Activated gamma-delta T cell treated with anti-CD3 and anti-CD28 coated beads, Interleukin-2, amount 50 U/mL, for 16 hours (primary cell): ENCODE measurements at regions not wholly inside any gene's neighbourhood (a gene's known extent, or its start where the extent isn't known, plus 50 kb on each side); places are given as distances from the start of the nearest gene placed in this dataset.

Experiments used
- DNase-seq: peaks from one replicate; pipeline ENCODE4 v3.0.0-alpha.2; 2020; ENCODE audit warnings: low read depth

DNA sequence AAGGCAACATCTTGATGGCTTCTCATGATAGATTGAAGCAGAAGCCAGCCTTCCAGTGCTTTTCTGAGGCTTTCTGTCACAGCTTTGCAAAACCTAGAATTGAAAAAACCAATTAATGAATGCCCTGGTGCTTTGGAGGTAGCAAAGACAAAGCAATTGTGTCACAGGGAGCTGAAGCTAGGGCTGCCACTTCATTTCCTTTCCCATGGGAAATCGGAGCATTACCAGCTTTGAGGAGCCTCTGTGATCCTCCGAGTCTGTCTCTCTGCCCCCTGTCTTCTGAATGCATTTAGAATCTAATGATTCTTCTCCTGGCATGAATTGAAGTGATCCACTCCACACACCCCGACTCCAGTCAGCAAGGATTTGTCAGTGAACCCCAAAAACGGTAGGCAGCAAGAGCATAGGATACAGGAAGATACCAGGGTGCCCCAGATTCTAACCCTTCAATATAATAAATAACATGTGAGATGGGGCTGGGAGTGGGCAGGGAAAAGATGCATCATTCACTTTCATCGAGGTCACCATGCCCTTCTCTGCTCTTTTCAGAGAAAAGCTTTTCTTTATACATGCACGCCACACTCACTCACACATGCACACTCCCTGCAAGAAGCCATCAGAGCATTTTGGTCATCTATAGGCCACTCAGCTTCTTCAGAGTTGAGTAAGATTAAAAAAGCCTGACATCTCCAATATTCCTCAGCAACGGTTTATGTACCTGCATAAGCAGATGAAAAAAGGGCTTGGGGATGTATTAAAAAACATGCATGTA lies 247.7 kb upstream of the ZNF462 start:
- DNase-seq: no peak

DNA sequence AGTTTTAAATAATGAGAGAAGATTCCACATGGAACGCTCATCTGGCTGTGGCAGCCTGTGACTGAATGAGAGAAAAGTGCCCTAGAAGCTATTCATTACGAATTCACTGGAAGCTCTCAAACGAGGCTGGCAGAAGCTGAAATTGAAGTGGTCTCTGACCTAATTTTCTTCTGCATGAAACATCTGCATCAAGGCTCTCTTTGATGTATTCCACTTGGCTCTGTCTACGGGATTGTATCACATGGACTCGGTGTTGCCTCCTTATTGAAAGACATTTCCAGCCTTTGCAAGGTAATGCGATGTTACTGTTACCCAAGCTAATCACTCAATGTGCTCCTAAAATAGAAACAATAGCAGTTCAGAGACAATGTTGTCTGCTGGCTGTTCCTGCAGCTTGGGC lies 246.9 kb upstream of the ZNF462 start:
- no peak for DNase-seq

DNA sequence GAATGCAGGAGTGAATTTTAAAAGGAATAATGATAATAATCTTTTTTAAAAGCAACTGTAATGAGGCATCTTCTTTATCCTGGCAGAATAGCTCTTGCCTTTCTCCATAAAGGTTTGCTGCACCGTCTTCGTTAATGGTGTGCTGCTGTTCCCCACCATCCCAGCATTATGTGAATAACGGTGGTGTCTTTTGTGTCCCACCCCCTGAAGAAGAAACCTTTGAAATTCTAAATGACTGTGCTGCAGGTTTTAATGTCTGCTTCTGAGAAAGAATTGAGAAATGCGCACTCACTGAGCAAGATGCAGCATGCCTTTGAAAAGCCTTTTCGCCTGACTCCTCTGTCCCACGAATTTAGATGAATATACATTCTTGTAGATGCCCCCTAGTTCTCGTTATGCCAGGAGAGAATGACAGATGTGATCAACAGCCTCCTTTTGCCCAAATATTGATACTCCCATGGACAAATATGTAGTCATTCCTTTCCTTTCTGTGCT lies 246.1 kb upstream of the ZNF462 start:
- no peak for DNase-seq

DNA sequence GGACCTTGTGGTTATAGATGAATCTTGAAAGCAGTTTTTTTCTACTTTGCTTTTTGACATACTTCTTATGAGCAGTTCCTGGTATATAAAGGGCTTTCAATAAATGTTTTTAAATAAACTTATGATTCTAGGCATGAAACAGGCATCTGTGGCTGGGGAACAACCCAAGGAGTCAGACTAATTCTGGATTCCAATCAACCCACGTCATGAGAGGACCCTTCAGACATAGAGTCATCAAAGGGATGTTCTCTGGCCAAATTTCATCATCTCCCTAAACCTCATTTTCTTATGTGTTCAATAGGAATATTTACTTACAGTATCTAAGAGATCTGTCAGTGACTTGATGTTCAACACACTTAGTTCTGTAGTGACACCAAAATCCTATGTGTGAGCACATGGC lies 243.8 kb upstream of the ZNF462 start:
- no peak for DNase-seq

DNA sequence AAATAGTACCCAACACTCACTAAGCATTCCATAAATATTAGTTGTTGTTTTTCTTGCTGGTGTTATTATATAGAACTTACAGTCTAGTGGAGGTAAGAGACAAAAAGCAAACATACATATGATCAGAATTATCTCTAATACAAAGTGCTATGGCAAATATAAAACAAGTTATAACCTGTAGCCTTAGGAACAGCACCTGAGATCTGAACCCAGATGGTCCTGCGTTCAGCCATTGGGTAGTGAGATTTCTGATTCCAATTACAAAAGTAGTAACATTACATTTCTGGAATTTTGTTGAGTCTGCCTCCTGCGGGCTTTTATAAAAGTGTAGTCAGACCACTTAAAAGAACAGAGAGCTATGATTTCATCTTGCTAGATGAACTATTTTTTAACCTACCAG lies 242.9 kb upstream of the ZNF462 start:
- no peak for DNase-seq

DNA sequence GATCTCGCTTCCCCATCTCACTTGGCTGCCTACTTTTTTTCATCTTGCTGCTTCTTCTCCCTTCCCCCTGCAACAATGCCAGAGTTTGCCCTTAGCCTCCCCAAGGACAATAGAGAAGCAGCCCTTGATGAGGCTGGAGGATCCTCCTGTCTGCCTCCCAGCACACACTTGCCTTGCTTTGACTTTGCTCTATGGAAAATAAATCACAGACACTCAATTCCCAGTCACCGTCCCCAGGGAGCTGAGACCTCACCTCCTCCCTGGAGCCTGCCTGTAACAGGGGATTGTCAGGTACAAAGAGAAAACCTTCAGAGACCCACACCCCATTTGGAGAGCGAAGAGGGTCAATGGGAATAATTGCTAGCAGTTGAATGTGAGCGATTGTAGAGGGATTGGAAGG lies 242.1 kb upstream of the ZNF462 start:
- no peak for DNase-seq

DNA sequence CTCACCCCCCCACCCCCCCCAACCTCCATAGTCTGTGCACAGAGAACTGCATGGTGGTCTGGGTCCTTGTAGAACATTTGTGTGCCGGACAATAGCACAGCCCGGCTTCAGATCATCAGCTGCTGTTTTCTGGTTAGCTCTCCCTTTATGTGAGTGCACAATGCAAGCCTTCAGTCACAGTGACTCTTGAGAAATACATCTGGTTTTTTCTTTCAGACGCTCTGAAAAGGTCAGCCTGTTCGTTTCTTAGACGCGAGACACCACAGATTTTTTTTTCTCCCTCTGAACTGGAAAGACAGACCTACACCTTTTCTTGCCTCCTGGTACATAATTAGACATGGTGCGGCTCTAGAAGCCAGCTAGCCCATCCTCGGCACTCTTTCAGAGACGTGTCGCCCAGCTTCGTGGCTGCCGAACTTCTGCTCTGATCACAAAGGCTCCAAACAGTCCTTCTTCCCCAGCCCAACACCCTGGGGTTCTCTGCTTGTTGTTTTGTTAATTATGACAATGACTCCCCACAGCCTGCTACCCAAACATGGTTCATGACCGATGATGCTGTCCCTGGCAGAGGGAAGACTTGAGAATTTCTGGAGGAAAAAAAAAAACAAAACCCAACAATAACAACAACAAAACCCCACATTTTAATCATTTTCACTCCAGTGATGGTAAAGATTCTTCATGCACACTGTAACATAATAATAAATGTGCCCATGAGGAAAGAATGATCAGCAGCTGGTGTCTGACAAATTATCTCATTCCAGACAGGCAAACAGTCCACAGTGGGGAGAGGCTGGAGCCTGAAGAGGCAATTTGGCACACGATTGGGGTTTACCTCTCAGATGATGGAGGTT lies 241.4 kb upstream of the ZNF462 start:
- DNase-seq: no peak

DNA sequence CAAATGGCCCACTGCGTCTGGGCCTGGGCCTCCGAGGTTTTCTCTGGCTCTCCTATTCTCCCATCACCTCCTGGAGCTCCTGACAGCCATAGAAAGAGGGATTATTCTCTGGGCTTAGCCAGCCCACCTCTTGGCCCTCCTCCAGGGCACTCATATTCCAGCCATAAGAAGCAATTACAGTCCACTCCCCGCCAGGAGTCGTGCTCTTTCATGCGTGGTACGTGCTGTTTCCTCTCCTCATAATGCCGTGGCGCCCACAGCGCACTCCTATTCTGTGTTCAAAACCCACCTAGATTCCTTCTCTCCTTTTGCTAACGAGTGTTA lies 240.8 kb upstream of the ZNF462 start:
- no peak for DNase-seq

DNA sequence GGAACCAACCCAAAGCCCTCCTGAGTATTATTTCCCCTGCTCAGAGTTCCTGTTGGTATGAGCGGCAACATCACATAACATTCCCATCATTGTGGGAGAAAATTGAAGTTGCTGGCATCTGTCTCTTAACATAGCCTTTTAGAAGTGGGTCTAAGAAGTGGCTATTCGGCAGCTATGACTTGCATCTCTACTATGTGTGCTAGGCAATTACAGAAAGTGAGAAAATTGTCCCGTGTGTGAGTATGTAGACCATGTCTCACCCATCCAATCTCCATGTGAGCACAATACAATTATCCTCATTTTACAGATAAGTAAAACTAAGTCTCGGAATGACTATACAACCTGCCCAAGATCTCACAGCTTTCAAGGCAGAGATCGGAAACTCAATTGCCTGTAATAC lies 239.4 kb upstream of the ZNF462 start:
- no peak for DNase-seq

DNA sequence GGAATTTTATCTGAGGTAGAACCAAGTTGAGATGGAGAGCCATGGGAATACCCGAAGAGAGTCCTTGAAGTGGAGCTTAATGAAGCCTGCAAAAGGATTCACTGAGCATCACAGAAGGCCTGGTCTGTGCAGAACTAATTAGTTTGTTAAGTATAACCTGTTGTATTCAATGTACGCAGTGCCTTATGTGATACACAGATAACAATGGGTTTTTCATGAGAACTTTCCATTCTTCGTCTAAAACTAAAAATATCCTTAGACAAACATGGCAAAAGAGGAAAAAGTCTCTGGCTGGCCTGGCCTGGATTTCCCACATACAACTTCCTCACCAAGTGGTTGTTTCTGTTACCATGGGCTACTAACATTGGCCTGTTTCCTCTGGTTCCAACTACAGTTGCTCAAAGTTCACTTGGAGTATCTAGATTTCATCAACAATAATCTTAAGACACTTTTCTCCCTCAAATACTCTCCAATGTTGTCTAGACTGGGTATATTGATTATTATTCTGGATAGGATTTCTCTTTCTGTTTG lies 237.6 kb upstream of the ZNF462 start:
- no peak for DNase-seq

DNA sequence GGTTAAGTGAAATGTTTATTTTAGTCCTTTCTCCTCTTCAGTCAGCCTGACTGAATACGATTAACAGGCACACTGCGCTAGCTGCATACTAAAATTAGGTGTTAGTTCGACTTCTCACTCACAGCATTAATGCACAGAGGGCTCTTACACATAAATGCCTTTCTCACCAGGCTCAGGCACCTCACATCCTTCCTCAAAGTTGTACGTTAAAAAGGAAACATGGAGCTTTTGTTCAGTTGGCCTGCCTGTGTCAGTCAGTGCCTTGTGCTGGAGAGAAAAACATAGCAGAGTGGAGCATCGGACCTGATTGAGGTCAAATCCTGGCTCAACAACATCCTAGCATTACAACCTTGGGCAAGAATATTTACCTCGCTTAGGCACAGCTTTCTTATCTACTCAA lies 236.0 kb upstream of the ZNF462 start:
- no peak for DNase-seq

DNA sequence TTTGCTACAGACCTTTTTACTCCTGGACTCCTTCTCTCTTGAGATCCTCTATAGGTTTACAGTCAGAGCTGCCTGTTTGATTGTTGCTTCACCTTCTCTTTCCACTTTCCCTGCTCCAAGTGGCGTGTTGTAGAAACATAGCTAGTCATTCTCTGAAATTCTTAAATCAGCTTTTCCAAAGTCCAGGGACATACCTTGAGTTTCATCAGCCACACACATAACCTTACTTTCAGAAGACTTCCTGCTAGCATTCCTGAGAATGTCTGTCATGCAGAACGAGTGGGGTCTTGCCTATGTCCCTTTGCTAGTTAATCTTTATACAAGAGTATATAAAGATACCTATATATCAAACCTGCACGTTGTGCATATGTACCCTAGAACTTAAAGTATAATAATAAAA lies 230.3 kb upstream of the ZNF462 start:
- no peak for DNase-seq

DNA sequence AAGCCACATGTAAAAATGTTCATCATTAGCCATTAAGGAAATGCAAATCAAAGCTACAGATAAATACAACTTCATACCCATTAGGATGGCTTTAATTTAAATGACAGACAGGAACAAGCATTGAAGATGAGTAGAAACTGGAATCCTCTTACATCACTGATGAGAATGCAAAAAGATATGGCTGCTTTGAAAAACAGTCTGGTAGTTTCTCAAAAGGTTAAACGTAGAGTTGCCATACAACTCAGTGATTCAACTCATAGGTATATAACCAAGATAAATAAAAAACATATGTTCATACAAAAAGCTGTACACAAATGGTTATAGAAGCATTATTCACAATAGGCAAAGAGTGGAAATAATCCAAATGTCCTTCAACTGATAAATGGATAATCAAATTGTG lies 228.8 kb upstream of the ZNF462 start:
- DNase-seq: no peak

DNA sequence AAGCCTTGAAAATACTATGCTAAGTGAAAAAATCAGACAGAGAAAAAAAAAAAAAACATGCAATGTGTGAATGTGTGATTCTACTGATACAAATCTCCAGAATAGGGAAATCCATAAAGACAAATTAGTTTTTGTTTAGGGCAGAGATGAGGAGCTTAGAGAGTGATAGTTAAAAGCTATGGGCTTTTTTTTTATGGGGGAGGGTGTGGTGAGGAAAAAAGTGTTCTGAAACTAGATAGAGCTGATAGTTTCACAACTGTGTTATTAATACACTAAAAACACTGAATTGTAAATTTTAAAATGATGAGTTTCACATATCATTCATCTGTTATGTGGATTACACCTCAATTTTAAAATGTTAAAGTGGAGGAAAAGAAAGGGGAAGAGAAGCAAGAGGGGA lies 228.3 kb upstream of the ZNF462 start:
- DNase-seq: no peak

DNA sequence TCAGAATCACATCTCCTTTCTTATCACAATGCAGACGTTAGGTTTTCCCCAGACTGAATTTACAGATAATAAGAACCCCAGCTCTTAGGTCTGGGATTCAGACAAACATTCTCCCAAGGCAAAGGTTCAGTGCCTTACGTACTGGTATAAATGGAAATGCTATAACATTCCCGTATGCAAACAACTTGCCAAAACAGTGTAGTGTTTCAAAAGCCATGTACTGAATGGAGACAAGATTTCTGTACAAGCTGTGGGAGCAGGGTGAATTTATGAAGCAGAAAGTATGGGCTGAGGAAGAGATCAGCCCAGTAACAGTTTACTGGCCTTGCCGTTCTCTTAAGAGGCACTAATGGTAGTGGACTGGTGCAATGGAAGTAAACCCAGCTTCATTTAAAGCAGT lies 225.5 kb upstream of the ZNF462 start:
- no peak for DNase-seq

DNA sequence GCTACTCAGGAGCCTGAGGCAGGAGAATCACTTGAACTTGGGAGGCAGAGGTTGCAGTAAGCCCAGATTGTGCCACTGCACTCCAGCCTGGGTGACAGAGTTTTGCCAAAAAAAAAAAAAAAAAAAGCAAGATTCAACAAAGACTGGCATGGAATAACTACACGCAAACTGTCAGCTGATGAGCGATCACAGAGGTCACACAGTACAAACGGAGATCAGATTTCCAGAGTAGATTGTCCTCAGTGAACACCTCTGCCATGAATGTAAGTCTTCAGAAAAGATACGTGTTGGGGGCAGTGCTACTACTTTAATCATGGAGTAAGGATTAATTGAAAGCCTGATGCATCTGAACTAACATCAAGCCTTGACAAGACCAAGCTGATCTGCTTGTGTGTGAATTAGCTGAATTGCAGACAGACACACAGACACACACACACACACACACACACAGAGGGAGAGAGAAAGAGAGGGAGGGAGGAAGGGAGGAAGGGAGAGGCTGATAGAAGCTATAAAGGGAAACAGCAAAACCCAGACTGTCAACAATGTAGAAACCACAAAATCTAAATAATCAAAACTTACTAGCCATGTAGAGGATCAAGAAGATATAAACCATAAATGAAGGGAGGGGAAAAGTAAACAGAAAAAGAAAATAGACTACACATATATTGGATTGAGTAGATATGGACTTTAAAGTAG lies 222.9 kb upstream of the ZNF462 start:
- DNase-seq: no peak

DNA sequence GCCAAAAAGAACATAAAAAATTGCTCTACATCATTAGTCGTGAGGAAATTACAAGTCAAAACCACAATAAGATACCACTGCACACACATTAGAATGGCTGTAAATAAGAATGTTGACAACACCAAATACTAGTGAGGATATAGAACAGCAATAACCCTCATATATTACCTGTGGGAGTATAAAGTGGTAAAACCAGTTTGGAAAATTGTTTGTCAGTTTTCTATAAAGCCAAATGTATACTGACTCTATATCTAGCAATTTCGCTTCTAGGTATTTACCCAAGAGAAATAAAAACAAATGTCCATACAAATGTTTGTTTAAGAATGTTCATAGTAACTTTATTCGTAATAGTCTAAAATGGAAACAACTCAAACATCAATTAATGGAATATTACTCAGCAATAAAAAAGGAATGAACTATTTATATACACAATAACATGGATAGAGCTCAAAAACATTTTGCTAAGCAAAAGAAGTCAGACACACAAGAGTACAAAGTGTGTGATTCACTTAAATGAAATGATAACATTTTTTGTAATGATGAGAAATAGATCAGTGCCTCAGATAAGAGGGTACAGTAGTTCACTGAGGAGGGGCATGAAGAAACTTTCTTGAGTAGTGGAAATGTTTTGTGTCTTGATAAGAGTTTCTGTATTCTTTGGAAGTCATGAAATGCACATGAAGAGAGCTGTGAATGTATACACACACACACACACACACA lies 219.6 kb upstream of the ZNF462 start:
- DNase-seq: no peak

DNA sequence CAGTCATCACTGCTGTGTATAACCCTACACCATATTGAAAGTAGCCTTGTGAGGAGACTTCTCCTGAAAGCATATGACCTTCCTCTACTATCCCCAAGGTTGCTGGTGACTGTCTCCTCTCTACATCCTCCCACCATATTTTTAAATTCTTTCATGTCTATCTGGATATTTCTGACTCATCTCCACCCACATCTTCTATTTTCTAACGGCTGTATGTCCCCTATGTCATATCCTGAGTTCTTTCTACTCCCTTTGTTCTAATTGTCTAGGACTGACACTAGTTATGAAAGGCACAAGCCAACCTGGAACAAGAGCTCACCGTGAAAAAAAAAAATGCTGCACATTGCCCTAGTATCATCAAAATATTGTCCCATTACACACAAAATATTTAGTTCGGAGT lies 218.3 kb upstream of the ZNF462 start:
- DNase-seq: no peak

DNA sequence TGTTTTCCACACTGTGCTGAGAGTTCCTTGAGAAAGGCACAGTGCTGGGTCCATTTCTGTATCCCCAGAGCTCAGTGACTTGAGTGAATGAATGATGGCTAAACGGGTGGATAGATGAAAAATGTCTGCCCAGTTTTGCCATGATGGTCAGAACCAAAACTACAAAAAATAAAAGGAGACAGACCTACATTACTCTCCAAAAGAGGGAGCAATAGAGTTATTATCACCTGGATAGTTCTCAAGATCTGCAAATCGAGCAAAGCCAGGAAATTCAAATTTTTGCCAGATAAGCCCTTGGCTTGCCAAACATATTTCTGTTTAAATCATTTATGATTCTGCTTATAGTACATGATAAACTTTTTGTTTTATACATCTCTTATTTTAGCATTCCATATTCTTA lies 214.2 kb upstream of the ZNF462 start:
- DNase-seq: no peak

DNA sequence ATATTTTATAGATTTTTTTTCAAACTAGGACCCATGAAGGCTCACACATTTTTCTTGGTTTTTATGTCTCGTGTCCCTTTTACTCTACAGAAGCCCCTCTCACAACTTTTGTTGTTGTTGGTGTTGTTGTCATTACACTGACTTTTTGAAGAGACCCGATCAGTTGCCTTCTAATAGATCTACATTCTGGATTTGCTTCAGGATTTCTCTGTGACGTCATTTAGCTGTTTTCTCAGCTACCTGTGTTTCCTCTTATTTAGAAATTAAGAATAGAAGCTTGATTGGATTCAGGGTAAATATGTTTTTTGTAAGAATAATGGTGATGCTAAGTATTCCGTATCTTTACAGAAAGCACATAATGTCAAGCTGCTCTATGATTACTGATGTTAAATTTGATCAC lies 213.3 kb upstream of the ZNF462 start:
- DNase-seq: no peak

DNA sequence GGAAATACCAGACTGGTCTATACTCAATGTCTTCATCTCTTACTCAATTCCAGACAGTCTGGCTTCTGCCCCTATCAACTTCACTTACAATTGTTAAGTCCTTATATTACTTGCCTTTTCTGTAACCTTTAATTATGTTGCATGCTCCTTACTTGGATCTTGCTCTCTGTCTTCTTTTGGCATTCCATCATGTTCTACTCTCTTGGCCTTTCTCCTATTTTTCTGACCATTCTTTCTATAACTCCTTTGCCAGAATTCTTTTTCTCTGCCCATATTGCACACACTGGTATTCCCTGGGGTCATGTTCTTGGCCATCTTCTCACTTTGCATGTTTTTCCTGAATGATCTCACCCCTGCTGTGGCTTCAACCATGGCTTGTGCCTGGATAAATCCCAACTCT lies 209.8 kb upstream of the ZNF462 start:
- DNase-seq: no peak

DNA sequence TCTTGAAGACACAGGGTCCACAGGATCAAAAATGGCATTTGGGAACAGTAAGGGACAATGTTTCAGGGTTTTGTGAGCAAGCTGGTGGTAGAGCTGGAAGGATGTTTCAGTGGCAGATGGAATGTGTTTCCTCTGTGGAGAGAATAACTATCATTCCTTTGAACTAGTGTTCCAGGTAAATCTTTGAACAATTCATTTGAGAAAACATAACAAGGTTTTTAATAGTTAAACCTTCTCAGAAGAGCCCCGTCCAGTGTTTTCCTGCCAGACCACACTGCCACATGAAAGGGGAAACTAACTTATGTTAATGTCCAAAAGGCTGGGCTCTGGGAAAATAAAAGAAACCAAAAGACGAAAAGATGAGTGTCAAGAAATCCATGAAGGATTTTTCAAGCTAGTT lies 207.0 kb upstream of the ZNF462 start:
- DNase-seq: no peak
